EH (cell line): ENCODE measurements at regions not wholly inside any gene's neighbourhood (a gene's known extent, or its start where the extent isn't known, plus 50 kb on each side); places are given as distances from the start of the nearest gene placed in this dataset.

Experiments
- DNase-seq: peaks from one replicate; pipeline ENCODE4 v3.0.0-alpha.2; 2015; ENCODE audit warnings: low read depth

- DNase-seq: no peak
Measured at GRCh38 chr2:195057001-195057400, 600.0 kb upstream of the SLC39A10 start.

GRCh38 chr2:195055996-195056395 lies 601.0 kb upstream of the SLC39A10 start:
- DNase-seq: no peak

- DNase-seq: no peak
Measured at GRCh38 chr2:195051401-195051800, 605.6 kb upstream of the SLC39A10 start.

GRCh38 chr2:195049372-195050031 lies 607.5 kb upstream of the SLC39A10 start:
- DNase-seq: no peak

- DNase-seq: no peak
Measured at GRCh38 chr2:195047955-195048354, 609.1 kb upstream of the SLC39A10 start.

GRCh38 chr2:195044801-195045200 lies 612.2 kb upstream of the SLC39A10 start:
- no peak for DNase-seq

- DNase-seq: no peak
Measured at GRCh38 chr2:195038153-195038552, 618.9 kb upstream of the SLC39A10 start.

- no peak for DNase-seq
Measured at GRCh38 chr2:195037045-195037444, 620.0 kb upstream of the SLC39A10 start.

GRCh38 chr2:195031411-195031810 lies 625.6 kb upstream of the SLC39A10 start:
- DNase-seq: no peak

GRCh38 chr2:195029804-195030654 lies 627.0 kb upstream of the SLC39A10 start:
- no peak for DNase-seq

- no peak for DNase-seq
Measured at GRCh38 chr2:195027947-195028346, 629.1 kb upstream of the SLC39A10 start.

GRCh38 chr2:195026261-195026660 lies 630.8 kb upstream of the SLC39A10 start:
- no peak for DNase-seq

- no peak for DNase-seq
Measured at GRCh38 chr2:195022508-195022830, 634.6 kb upstream of the SLC39A10 start.

GRCh38 chr2:195021711-195022507 lies 635.1 kb upstream of the SLC39A10 start:
- no peak for DNase-seq

GRCh38 chr2:195018462-195018861 lies 638.6 kb upstream of the SLC39A10 start:
- no peak for DNase-seq

GRCh38 chr2:195017890-195018289 lies 639.1 kb upstream of the SLC39A10 start:
- no peak for DNase-seq

- no peak for DNase-seq
Measured at GRCh38 chr2:195016841-195017240, 640.2 kb upstream of the SLC39A10 start.

GRCh38 chr2:195009202-195009601 lies 647.8 kb upstream of the SLC39A10 start:
- peak; percentile 1 for DNase-seq

- no peak for DNase-seq
Measured at GRCh38 chr2:195006856-195007255, 650.2 kb upstream of the SLC39A10 start.

- no peak for DNase-seq
Measured at GRCh38 chr2:195003881-195004471, 653.0 kb upstream of the SLC39A10 start.

- DNase-seq: no peak
Measured at GRCh38 chr2:195001924-195002323, 655.1 kb upstream of the SLC39A10 start.

- DNase-seq: no peak
Measured at GRCh38 chr2:194999771-195000170, 657.3 kb upstream of the SLC39A10 start.
